GM04503 (cell line): ENCODE measurements at regions not wholly inside any gene's neighbourhood (a gene's known extent, or its start where the extent isn't known, plus 50 kb on each side); places are given as distances from the start of the nearest gene placed in this dataset.

Experiments
- DNase-seq: peaks from one replicate; pipeline ENCODE4 v3.0.0-alpha.2; 2012; ENCODE audit warnings: low read depth

GRCh38 chr9:82153032-82153431, 164.5 kb downstream of the SPATA31D1 start:
- no peak for DNase-seq

GRCh38 chr9:82154573-82154972, 166.0 kb downstream of the SPATA31D1 start:
- DNase-seq, result no peak

GRCh38 chr9:82161876-82162275, 173.3 kb downstream of the SPATA31D1 start:
- no peak for DNase-seq

DNA sequence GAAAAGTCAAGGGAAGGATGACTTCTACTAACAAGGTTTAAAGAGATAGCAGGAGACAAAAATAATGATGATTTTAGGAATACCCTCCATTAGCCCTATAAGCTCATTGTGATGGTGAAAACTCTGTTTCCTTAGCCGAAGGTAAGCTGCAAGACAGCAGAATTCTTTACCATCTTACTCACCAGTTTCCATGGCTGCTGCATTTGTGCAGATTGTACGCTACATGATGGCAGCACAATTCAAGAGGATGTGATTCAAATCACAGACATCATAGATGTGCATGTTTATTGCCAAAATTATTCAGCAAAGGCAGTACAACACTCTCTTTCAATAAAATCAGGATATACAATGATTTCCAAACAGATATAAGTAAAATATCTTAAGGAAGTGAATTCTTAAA, 175.6 kb downstream of the SPATA31D1 start:
- no peak for DNase-seq

GRCh38 chr9:82167296-82167695, 178.7 kb downstream of the SPATA31D1 start:
- DNase-seq, result no peak

- DNase-seq, result no peak
These were observed 180.0 kb downstream of the SPATA31D1 start for GRCh38 chr9:82168585-82168984.

DNA sequence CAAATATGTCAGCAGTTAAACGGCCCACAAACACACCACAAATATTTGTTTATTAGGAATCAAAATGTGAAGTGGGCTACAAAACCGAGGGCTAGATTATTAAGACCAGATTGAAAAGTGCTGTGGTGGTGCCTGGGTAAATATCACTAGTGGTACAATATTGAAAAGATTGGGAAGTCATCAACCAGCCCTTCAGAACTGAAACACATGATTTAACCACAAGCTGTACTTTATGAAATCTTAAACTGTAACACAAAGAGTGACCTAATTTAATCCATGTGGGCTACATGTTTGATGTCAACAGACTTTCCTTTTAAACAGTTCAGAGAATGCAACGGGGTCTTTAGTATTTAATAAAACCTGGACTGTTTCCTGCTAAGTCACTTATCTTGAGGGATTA, 182.3 kb downstream of the SPATA31D1 start:
- no peak for DNase-seq

- no peak for DNase-seq
These were observed 182.7 kb downstream of the SPATA31D1 start for GRCh38 chr9:82171271-82171670.

GRCh38 chr9:82180711-82181110, 192.1 kb downstream of the SPATA31D1 start:
- DNase-seq, result no peak

- DNase-seq, result no peak
These were observed 194.7 kb downstream of the SPATA31D1 start for GRCh38 chr9:82183181-82183860.

- DNase-seq, result no peak
These were observed 196.0 kb downstream of the SPATA31D1 start for GRCh38 chr9:82184524-82184923.

DNA sequence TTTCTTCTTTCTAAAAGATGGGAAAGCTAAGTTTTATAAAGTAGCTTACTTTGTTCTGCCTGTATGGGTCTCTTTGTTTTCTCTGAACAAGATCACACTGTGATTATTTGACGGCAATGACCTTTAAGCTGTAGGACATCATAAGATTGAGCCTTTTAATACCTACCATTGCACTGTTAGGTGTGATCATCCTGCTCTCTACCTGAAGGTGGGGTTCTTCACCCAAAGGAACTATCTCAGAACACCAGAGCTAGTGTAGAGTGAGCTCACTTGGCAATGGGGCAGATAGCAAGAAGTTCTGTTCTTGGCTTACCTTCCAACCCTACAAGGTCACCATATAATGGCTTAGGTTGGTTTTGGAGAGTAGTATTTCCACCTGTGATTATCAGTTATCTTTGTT, 200.2 kb downstream of the SPATA31D1 start:
- DNase-seq, result no peak

DNA sequence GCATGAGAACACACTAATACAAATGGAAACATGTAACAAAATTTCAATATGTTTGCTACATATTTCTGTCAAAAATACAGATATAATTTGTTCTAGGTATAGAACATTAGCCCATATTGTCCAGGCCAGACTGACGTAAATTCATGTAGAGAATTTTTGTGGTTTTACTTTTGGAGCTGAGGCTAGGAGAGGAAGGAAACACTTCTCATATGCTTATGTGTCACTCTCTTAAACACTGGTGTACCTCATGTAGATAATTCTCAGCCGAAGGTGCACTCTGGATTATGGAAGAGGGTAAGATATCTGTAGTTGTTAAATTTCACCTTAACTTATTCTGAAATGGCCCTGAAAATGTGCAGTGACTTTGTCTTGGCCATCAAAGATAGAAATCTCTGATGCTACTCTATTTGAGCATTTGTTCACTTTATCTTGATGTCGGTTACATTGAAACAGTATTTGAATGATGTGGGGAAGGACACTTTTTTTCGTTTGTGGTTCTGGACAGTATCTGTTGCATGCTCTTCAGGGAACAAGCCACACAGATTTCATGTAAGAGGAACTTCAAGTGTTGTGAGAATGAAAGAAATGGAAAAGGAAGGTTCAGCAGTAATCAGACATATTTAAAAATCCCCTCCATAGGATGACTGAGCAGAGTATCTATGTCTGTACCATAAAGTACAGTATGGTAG, 202.7 kb downstream of the SPATA31D1 start:
- DNase-seq, result no peak

DNA sequence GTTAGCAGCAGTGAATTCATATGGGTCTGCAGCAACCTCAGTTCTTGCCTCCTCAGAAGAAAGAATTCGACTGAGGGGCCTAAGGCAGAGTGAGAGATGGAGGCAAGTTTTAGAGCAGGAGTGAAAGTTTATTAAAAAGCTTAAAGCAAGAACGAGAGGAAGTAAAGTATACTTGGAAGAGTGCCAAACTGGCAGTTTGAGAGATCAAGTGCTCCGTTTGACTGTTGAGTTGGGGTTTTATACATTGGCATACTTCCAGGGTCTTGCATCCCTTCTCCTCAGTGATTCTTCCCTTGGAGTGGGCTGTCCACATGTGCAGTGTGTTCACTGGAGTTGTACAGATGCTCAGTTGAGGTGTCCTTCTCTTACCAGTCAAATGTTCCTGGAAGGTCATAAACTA, 203.6 kb downstream of the SPATA31D1 start:
- no peak for DNase-seq

DNA sequence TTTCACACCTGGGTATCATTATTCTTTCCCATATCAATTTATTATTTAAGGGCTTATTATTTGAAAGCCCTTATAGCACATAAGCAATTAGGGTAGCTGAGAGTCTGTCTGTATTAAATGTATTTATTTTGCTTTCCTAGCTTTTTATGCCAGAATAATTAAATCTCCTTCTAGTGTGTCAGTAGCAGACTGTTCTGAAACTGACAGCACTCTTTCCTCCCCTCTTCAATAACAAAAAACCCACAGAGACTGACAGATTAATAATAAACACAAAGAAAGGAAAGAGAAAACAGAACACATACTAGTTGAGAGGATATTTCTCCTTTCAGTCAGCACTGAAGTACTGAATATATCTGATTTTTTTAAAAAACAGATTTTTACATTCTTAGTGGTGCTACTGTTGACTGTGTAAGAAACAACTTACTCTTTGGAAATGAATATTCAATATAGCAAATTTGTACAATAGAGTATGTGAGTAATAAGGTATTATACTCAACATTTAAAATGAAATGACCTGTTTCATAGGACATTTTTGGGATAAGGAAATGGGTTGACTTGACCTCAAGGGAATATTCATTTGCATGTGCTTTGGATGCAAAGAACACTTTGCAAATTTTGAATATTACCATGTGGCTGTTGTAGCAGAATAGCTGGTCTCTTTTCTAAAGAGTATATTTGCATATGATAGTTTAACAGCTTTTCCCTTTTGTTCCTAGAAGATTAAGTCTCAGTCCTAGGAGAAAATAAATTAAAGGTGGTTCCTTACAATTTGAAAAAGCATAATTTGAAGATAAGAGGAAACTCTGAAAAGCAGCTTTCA, 208.3 kb downstream of the SPATA31D1 start:
- no peak for DNase-seq

DNA sequence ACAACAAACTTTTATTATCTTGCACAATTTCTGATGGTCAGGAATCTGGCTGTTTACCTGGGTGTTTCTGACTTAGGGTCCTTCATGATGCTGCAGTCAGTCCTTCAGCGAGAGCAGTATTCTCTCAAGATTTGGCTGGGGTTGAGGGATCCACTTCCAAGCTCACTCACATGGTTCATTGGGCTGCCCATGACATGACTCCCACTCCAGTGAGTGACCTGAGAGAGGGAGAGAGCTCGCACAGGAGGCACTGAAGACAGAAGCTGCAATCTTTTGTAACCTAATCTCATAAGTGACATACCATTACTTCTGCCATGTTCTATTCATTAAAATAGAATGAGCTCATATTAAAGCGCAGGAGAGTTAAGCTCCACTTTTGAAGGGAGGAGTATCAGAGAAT, 212.6 kb downstream of the SPATA31D1 start:
- DNase-seq, result no peak

- no peak for DNase-seq
These were observed 214.2 kb downstream of the SPATA31D1 start for GRCh38 chr9:82202808-82203207.

DNA sequence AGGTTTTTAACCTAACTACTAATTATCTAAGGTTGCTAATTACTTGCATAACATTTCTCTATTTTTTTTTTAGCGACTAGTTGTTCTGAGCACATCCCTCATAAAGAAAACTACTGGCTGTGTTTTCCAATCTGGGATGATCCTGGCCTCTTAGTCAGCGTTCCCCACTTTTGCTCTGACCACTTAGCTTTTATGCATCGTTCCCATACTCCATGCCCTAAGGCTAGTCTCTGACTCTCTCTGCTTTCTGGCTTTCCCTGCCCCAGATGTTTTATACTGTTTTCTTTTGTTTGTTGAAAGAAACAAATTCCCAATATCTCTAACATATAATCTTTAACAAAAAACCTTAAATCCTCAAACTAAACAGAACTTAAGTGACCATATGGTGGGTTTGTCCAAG, 217.9 kb downstream of the SPATA31D1 start:
- DNase-seq, result no peak

- DNase-seq, result no peak
These were observed 218.4 kb downstream of the SPATA31D1 start for GRCh38 chr9:82206946-82207345.

GRCh38 chr9:82208741-82209450, 220.3 kb downstream of the SPATA31D1 start:
- DNase-seq, result no peak

GRCh38 chr9:82209797-82210470, 221.4 kb downstream of the SPATA31D1 start:
- no peak for DNase-seq

DNA sequence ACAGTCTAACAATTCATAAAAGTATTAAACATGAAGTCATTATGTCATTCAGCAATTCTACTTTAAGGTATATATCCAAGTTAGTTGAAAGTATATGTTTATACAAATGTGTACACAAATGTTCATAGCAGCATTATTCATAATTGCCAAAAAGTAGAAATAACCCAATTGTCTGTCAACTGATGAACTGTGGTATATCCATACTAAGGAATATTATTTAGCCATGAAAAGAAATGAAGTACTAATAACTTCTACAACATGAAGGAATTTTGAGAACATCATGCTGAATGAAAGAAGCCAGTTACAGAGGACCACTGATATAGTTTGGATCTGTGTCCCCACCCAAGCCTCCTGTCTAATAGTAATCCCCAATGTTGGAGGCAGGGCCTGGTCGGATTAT, 224.3 kb downstream of the SPATA31D1 start:
- DNase-seq, result no peak
